NCI-H146 (cell line): ENCODE measurements at regions not wholly inside any gene's neighbourhood (a gene's known extent, or its start where the extent isn't known, plus 50 kb on each side); places are given as distances from the start of the nearest gene placed in this dataset.

Experiments
- DNase-seq: peaks from one replicate; lab custom pipeline; 2025; lab: John Stamatoyannopoulos, UW

- DNase-seq, result no peak
These were observed 101.8 kb downstream of the CAND1 start for GRCh38 chr12:67370979-67371378.

- no peak for DNase-seq
These were observed 107.9 kb downstream of the CAND1 start for GRCh38 chr12:67377021-67377420.

- DNase-seq, result no peak
These were observed 108.4 kb downstream of the CAND1 start for GRCh38 chr12:67377541-67377940.

GRCh38 chr12:67382241-67382871 lies 113.2 kb downstream of the CAND1 start:
- DNase-seq, result no peak

- DNase-seq, result no peak
These were observed 117.9 kb downstream of the CAND1 start for GRCh38 chr12:67386869-67387565.

- DNase-seq, result peak; percentile 10
These were observed 119.4 kb downstream of the CAND1 start for GRCh38 chr12:67388331-67389138.

- DNase-seq, result no peak
These were observed 121.1 kb downstream of the CAND1 start for GRCh38 chr12:67390273-67390672.

- peak; percentile 8 for DNase-seq
These were observed 121.9 kb downstream of the CAND1 start for GRCh38 chr12:67391034-67391433.

GRCh38 chr12:67391656-67392055 lies 122.5 kb downstream of the CAND1 start:
- DNase-seq, result no peak

GRCh38 chr12:67394550-67394949 lies 125.4 kb downstream of the CAND1 start:
- DNase-seq, result no peak

GRCh38 chr12:67400742-67401141 lies 131.6 kb downstream of the CAND1 start:
- DNase-seq, result no peak

- DNase-seq, result no peak
These were observed 141.1 kb downstream of the CAND1 start for GRCh38 chr12:67410246-67410645.

GRCh38 chr12:67410667-67411067 lies 141.5 kb downstream of the CAND1 start:
- DNase-seq, result peak; percentile 43

GRCh38 chr12:67411562-67411961 lies 142.4 kb downstream of the CAND1 start:
- DNase-seq, result no peak

- peak; percentile 18 for DNase-seq
These were observed 144.4 kb downstream of the CAND1 start for GRCh38 chr12:67413577-67413976.

GRCh38 chr12:67414011-67414715 lies 145.0 kb downstream of the CAND1 start:
- DNase-seq, result peak; percentile 44

GRCh38 chr12:67415473-67415872 lies 146.3 kb downstream of the CAND1 start:
- peak; percentile 60 for DNase-seq

- peak; percentile 96 for DNase-seq
These were observed 150.7 kb downstream of the CAND1 start for GRCh38 chr12:67419810-67420209.

GRCh38 chr12:67420506-67420905 lies 151.3 kb downstream of the CAND1 start:
- DNase-seq, result no peak

GRCh38 chr12:67422081-67422480 lies 152.9 kb downstream of the CAND1 start:
- no peak for DNase-seq

- no peak for DNase-seq
These were observed 155.6 kb downstream of the CAND1 start for GRCh38 chr12:67424784-67425183.

- no peak for DNase-seq
These were observed 156.2 kb downstream of the CAND1 start for GRCh38 chr12:67425394-67425793.
